ENCODE measurements at regions not wholly inside any gene's neighbourhood (a gene's known extent, or its start where the extent isn't known, plus 50 kb on each side); places are given as distances from the start of the nearest gene placed in this dataset.
"Not testable (repeated sequence)": the region's sequence is repeated elsewhere in the genome, so short reads cannot be mapped to it uniquely, and the experiment has no call there.

DNA sequence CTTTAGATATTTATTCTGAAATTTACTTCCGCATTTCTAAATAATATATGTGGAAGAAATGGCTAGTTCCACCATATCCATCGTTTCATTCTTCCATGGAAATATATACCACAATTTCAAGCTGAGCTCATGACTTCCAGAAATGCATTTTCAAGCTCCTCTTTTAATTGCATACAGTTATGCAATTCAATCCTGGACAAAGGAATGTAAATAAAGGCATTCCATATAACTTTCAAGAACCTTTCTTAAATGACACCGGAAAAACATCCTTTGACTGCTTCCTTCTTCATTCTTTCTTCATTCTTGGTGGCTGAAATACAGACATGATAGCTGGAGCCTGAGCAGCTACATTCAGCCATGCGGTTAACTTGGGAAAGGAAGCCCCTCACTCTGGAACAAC lies 185.2 kb upstream of the GADL1 start:
- in situ Hi-C loops (cut with HindIII; ENCODE audit: low pct_unique_long_range_greater_than_20kb, low sequenced_read_pairs), result no loop called here
- DNase-seq (ENCODE audit: low read depth), result no peak

DNA sequence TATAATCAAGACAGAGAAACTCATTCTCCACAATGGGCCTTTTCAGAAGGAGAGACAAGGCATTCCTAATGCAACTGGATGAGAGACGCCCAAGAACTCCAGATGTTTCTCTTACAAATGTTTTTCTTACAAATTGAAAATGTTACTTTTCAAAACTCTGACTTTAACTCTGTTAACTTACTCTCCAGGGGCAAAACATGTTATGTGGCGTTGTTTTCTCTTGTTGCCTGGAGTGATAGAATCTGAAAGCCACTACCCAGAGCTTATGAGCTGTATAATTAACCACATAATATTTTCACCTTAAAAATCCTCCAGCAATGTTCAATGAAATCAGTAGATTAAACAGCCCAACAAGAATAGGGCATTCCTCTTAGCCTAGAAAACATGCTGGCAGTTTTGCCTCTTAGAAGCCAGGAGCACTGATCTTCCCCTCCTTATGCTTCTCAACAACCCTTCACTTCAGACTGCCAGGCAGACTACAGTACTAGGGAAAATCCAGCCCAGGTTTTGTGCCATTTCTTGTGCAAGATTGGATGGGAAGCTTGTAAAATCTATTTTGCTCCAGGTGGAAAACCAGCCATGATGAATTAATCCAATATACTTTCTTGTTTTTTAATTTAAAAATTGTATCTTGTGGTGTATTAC lies 186.7 kb upstream of the GADL1 start:
- no peak for DNase-seq (ENCODE audit: low read depth)
- in situ Hi-C loops (cut with HindIII; ENCODE audit: low pct_unique_long_range_greater_than_20kb, low sequenced_read_pairs), result no loop called here

- in situ Hi-C loops (cut with HindIII; ENCODE audit: low pct_unique_long_range_greater_than_20kb, low sequenced_read_pairs), result no loop called here
- no peak for DNase-seq (ENCODE audit: low read depth)
Observed at GRCh38 chr3:31086148-31086547, 191.7 kb upstream of the GADL1 start.

DNA sequence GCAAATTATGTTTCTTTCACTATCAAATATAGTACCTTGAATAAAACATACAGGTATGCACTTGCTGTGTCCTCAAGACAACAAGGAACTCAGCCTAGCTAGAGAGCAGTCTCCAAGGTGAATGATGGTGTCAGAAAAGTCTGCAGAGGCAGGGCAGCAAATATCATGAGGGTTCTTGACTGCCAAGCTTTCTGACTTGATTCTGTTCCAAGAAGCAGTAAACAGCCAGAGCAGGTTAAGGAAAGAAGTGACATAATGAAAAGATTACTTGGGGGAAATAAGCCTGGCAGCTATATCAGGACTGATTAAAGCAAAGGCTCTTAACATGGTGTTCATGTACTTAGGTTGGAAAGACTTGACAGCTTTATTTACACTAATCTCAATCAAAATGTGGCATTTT lies 192.2 kb upstream of the GADL1 start:
- in situ Hi-C loops (cut with HindIII; ENCODE audit: low pct_unique_long_range_greater_than_20kb, low sequenced_read_pairs), result no loop called here
- DNase-seq (ENCODE audit: low read depth), result no peak

GRCh38 chr3:31091748-31092147 lies 197.3 kb upstream of the GADL1 start:
- in situ Hi-C loops (cut with HindIII; ENCODE audit: low pct_unique_long_range_greater_than_20kb, low sequenced_read_pairs), result no loop called here
- no peak for DNase-seq (ENCODE audit: low read depth)

- in situ Hi-C loops (cut with HindIII; ENCODE audit: low pct_unique_long_range_greater_than_20kb, low sequenced_read_pairs), result no loop called here
- DNase-seq (ENCODE audit: low read depth), result no peak
Observed at GRCh38 chr3:31092748-31093589, 198.5 kb upstream of the GADL1 start.

DNA sequence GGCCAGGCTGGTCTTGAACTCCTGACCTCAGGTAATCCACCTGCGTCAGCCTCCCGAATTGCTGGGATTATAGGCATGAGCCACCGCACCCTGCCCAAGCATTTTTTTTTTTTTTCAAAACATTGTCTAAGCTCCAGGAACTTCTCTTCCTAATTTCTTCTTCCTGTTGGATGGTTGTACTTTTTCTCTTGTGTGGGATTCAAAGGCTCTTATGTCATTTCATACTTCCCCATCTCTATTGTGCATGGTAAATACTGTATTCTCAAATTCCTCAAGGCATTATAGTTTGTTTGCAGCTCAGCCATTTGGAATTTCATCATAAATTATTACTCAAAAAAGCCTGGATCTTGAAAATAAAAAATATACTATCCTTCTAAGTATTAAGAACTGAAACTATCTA lies 199.1 kb upstream of the GADL1 start:
- DNase-seq (ENCODE audit: low read depth), result no peak
- in situ Hi-C loops (cut with HindIII; ENCODE audit: low pct_unique_long_range_greater_than_20kb, low sequenced_read_pairs), result no loop called here

GRCh38 chr3:31094048-31094447 lies 199.6 kb upstream of the GADL1 start:
- in situ Hi-C loops (cut with HindIII; ENCODE audit: low pct_unique_long_range_greater_than_20kb, low sequenced_read_pairs), result no loop called here
- no peak for DNase-seq (ENCODE audit: low read depth)

DNA sequence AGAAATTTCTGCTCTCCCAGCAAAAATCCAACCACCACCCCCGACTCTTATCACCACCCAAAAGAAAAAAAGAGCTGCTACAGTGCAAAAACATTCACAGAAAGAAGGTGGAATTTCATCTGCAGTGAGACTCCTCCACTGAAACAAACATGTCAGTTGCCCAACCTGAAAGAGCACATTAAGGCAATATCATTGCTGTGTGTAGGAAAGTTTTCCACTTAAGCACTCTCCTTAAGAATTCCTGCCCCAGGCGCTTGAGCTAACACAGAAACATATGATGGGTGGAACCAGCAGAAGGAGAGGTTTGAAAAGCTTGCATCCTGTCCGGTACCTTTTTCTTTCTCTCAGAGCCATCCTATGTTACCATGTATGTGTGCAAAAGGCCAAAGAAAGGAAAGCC lies 200.8 kb upstream of the GADL1 start:
- in situ Hi-C loops (cut with HindIII; ENCODE audit: low pct_unique_long_range_greater_than_20kb, low sequenced_read_pairs), result no loop called here
- DNase-seq (ENCODE audit: low read depth), result no peak

GRCh38 chr3:31096661-31097395 lies 202.4 kb upstream of the GADL1 start:
- in situ Hi-C loops (cut with HindIII; ENCODE audit: low pct_unique_long_range_greater_than_20kb, low sequenced_read_pairs), result no loop called here
- no peak for DNase-seq (ENCODE audit: low read depth)

DNA sequence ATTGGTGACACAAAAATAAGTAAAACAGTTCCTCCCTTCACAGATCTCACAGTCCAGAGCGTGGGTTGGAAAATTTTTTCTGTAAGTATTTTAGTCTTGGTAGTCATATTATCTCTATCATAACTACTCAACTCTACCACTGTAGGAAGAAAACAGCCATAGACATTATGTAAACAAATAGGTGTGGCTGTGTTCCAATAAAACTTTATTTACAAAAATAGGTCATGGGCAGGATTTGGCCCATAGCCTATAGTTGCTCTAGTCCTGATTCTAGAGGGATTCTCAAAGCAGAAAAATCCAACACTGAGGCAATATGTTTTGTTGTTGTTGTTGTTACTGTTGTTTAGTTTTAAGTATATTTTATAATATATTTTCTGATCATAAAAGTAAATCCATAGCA lies 206.1 kb upstream of the GADL1 start:
- no peak for DNase-seq (ENCODE audit: low read depth)
- in situ Hi-C loops (cut with HindIII; ENCODE audit: low pct_unique_long_range_greater_than_20kb, low sequenced_read_pairs), result no loop called here

- DNase-seq (ENCODE audit: low read depth); in situ Hi-C loops (cut with HindIII; ENCODE audit: low pct_unique_long_range_greater_than_20kb, low sequenced_read_pairs): not testable (repeated sequence)
Observed at GRCh38 chr3:31101285-31101684, 206.8 kb upstream of the GADL1 start.

- in situ Hi-C loops (cut with HindIII; ENCODE audit: low pct_unique_long_range_greater_than_20kb, low sequenced_read_pairs), result no loop called here
- no peak for DNase-seq (ENCODE audit: low read depth)
Observed at GRCh38 chr3:31102196-31102879, 207.9 kb upstream of the GADL1 start.

DNA sequence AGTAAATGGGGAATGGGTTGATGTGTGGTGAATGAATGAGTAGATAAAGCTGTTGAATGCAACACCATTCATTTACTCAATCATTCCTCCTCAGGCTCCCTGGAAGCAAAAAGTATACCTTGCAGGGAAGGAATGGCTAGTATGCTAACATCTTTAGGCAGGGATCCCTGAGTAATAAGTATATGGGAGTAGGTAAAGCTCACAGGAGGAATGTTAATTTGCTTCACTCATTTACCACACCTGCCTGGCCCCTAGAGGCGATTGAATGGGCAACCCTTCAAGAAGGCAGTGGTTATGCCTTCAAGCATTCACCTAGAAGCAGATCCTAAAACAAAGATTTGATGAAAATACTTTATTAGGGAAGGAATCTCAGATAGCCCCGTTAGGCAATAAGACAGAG lies 208.7 kb upstream of the GADL1 start:
- in situ Hi-C loops (cut with HindIII; ENCODE audit: low pct_unique_long_range_greater_than_20kb, low sequenced_read_pairs), result no loop called here
- no peak for DNase-seq (ENCODE audit: low read depth)

- in situ Hi-C loops (cut with HindIII; ENCODE audit: low pct_unique_long_range_greater_than_20kb, low sequenced_read_pairs), result no loop called here
Observed at GRCh38 chr3:31103623-31104180, 209.2 kb upstream of the GADL1 start.

DNA sequence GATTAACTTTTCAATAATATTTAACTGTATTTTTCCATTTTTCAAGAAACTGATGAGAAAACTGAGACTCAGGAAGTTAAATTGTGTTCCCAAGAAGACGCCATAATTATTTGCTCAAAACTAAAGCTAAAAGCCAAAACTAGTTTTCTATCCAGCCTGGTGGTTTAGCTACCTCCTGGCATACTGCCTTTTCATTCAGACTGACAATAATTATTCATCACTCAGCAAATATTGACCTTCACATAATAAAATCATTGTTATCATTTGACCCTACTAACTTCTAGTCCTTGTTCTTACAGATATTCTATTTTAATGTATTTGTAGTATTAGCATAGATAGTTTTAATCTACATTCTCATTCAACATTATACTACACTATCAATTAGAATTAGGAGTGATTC lies 210.6 kb upstream of the GADL1 start:
- no peak for DNase-seq (ENCODE audit: low read depth)
- in situ Hi-C loops (cut with HindIII; ENCODE audit: low pct_unique_long_range_greater_than_20kb, low sequenced_read_pairs), result no loop called here

More at GRCh38 chr3:31103623-31104180, 209.2 kb upstream of the GADL1 start:
- DNase-seq (ENCODE audit: low read depth), result no peak

- in situ Hi-C loops (cut with HindIII; ENCODE audit: low pct_unique_long_range_greater_than_20kb, low sequenced_read_pairs), result no loop called here
- no peak for DNase-seq (ENCODE audit: low read depth)
Observed at GRCh38 chr3:31105438-31106077, 211.1 kb upstream of the GADL1 start.

DNA sequence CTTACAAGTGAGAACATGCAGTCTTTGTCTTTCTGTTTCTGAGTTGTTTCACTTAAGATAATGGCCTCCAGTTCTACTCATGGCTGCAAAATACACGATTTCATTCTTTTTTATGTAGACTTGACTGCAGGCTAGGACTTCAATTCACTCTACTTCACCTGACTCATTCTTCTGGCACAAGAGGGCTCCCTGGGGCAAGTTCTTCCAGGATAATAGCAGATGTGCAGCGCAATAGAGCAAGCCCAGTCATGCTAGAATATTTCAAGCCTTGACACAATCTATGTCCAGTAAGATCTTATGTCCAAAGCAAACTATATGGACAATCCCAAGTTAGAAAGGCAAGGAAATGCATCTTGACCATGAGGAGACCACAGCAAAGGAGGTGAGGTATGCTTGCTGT lies 211.7 kb upstream of the GADL1 start:
- in situ Hi-C loops (cut with HindIII; ENCODE audit: low pct_unique_long_range_greater_than_20kb, low sequenced_read_pairs), result no loop called here
- no peak for DNase-seq (ENCODE audit: low read depth)
